ENCODE measurements at regions not wholly inside any gene's neighbourhood (a gene's known extent, or its start where the extent isn't known, plus 50 kb on each side); places are given as distances from the start of the nearest gene placed in this dataset.
"Not testable (repeated sequence)": the region's sequence is repeated elsewhere in the genome, so short reads cannot be mapped to it uniquely, and the experiment has no call there.

GRCh38 chr4:100936661-100937375, 410.5 kb downstream of the PPP3CA start:
- DNase-seq (ENCODE audit: insufficient read length) (no peak), FAIRE-seq (no peak)
- TF ChIP-seq POLR2AphosphoS5 (IDR thresholded peaks at IDR 0.05; ENCODE audit: low read depth, low read length) (no peak), TAF1 (IDR thresholded peaks at IDR 0.05; ENCODE audit: borderline replicate concordance, low read depth, low read length) (no peak), POLR2A (IDR thresholded peaks at IDR 0.05; ENCODE audit: low read depth, low read length) (no peak)

GRCh38 chr4:100935090-100935489, 412.2 kb downstream of the PPP3CA start:
- FAIRE-seq (peak; percentile 27), DNase-seq (ENCODE audit: insufficient read length) (no peak)

GRCh38 chr4:100933628-100934027, 413.7 kb downstream of the PPP3CA start:
- no peak for DNase-seq (ENCODE audit: insufficient read length)
- no peak for TF ChIP-seq TAF1 (IDR thresholded peaks at IDR 0.05; ENCODE audit: borderline replicate concordance, low read depth, low read length)
- no peak for TF ChIP-seq POLR2AphosphoS5 (IDR thresholded peaks at IDR 0.05; ENCODE audit: low read depth, low read length)
- TF ChIP-seq POLR2A (IDR thresholded peaks at IDR 0.05; ENCODE audit: low read depth, low read length) = no peak
- FAIRE-seq = no peak

More at GRCh38 chr4:100935090-100935489, 412.2 kb downstream of the PPP3CA start:
- TF ChIP-seq POLR2A (IDR thresholded peaks at IDR 0.05; ENCODE audit: low read depth, low read length) (no peak), POLR2AphosphoS5 (IDR thresholded peaks at IDR 0.05; ENCODE audit: low read depth, low read length) (no peak), TAF1 (IDR thresholded peaks at IDR 0.05; ENCODE audit: borderline replicate concordance, low read depth, low read length) (no peak)

GRCh38 chr4:100929758-100930157, 411.9 kb upstream of the EMCN start:
- FAIRE-seq (no peak), DNase-seq (ENCODE audit: insufficient read length) (no peak)

GRCh38 chr4:100929135-100929534, 411.3 kb upstream of the EMCN start:
- DNase-seq (ENCODE audit: insufficient read length) = no peak
- FAIRE-seq = no peak
- no peak for TF ChIP-seq POLR2A (IDR thresholded peaks at IDR 0.05; ENCODE audit: low read depth, low read length)
- TF ChIP-seq POLR2AphosphoS5 (IDR thresholded peaks at IDR 0.05; ENCODE audit: low read depth, low read length) = no peak
- no peak for TF ChIP-seq TAF1 (IDR thresholded peaks at IDR 0.05; ENCODE audit: borderline replicate concordance, low read depth, low read length)

More at GRCh38 chr4:100929758-100930157, 411.9 kb upstream of the EMCN start:
- TF ChIP-seq POLR2A (IDR thresholded peaks at IDR 0.05; ENCODE audit: low read depth, low read length) (no peak), POLR2AphosphoS5 (IDR thresholded peaks at IDR 0.05; ENCODE audit: low read depth, low read length) (no peak), TAF1 (IDR thresholded peaks at IDR 0.05; ENCODE audit: borderline replicate concordance, low read depth, low read length) (no peak)

GRCh38 chr4:100926039-100926717, 408.4 kb upstream of the EMCN start:
- peak; percentile 33 for FAIRE-seq
- no peak for DNase-seq (ENCODE audit: insufficient read length)
- TF ChIP-seq TAF1 (IDR thresholded peaks at IDR 0.05; ENCODE audit: borderline replicate concordance, low read depth, low read length) (no peak), POLR2A (IDR thresholded peaks at IDR 0.05; ENCODE audit: low read depth, low read length) (no peak), POLR2AphosphoS5 (IDR thresholded peaks at IDR 0.05; ENCODE audit: low read depth, low read length) (no peak)

- TF ChIP-seq POLR2AphosphoS5 (IDR thresholded peaks at IDR 0.05; ENCODE audit: low read depth, low read length) = no peak
- FAIRE-seq = no peak
- no peak for DNase-seq (ENCODE audit: insufficient read length)
Measured at GRCh38 chr4:100913685-100914084, 395.9 kb upstream of the EMCN start.

GRCh38 chr4:100908540-100908939, 390.7 kb upstream of the EMCN start:
- DNase-seq (ENCODE audit: insufficient read length) = no peak
- TF ChIP-seq POLR2AphosphoS5 (IDR thresholded peaks at IDR 0.05; ENCODE audit: low read depth, low read length) (no peak), TAF1 (IDR thresholded peaks at IDR 0.05; ENCODE audit: borderline replicate concordance, low read depth, low read length) (no peak), POLR2A (IDR thresholded peaks at IDR 0.05; ENCODE audit: low read depth, low read length) (no peak)
- no peak for FAIRE-seq

- TF ChIP-seq POLR2A (IDR thresholded peaks at IDR 0.05; ENCODE audit: low read depth, low read length) (no peak), POLR2AphosphoS5 (IDR thresholded peaks at IDR 0.05; ENCODE audit: low read depth, low read length) (no peak), TAF1 (IDR thresholded peaks at IDR 0.05; ENCODE audit: borderline replicate concordance, low read depth, low read length) (no peak)
- FAIRE-seq (no peak), DNase-seq (ENCODE audit: insufficient read length) (no peak)
Measured at GRCh38 chr4:100907465-100908454, 389.9 kb upstream of the EMCN start.

GRCh38 chr4:100906973-100907372, 389.2 kb upstream of the EMCN start:
- FAIRE-seq = no peak
- no peak for DNase-seq (ENCODE audit: insufficient read length)
- no peak for TF ChIP-seq POLR2AphosphoS5 (IDR thresholded peaks at IDR 0.05; ENCODE audit: low read depth, low read length)
- TF ChIP-seq POLR2A (IDR thresholded peaks at IDR 0.05; ENCODE audit: low read depth, low read length) = no peak
- no peak for TF ChIP-seq TAF1 (IDR thresholded peaks at IDR 0.05; ENCODE audit: borderline replicate concordance, low read depth, low read length)

GRCh38 chr4:100900945-100901344, 383.1 kb upstream of the EMCN start:
- FAIRE-seq; DNase-seq (ENCODE audit: insufficient read length): not testable (repeated sequence)

Data from GM12892 (cell line).